Urinary bladder (tissue), 3 donors: ENCODE measurements at regions not wholly inside any gene's neighbourhood (a gene's known extent, or its start where the extent isn't known, plus 50 kb on each side); places are given as distances from the start of the nearest gene placed in this dataset.

Experiments used
- DNase-seq: peaks from one replicate; pipeline ENCODE4 v3.0.0-alpha.2; 2015; ENCODE audit errors: extremely low spot score
- H3K27ac ChIP-seq: one replicate; pipeline ENCODE4 v1.5.1; 2013; ENCODE audit warnings: low read depth, mild to moderate bottlenecking, moderate library complexity
- H3K36me3 ChIP-seq: one replicate; pipeline ENCODE4 v1.6.1; 2013; ENCODE audit warnings: mild to moderate bottlenecking, moderate library complexity; ENCODE audit not compliant: insufficient read depth
- H3K4me1 ChIP-seq: one replicate; pipeline ENCODE4 v1.6.1; 2013; ENCODE audit warnings: mild to moderate bottlenecking, moderate library complexity; ENCODE audit not compliant: insufficient read depth
- H3K4me3 ChIP-seq: one replicate; pipeline ENCODE4 v1.5.1; 2013; ENCODE audit warnings: low read depth, low read length
- WGBS: extraction: QIAGEN DNeasy Blood & Tissue Kit; methylation state at CpG from one replicate; pipeline ENCODE4 v1.1.7; 2013; 5-methylcytosine and 5-hydroxymethylcytosine counted together
- donor health status: healthy with polysubstance abuse.
- donor health status: healthy.

DNA sequence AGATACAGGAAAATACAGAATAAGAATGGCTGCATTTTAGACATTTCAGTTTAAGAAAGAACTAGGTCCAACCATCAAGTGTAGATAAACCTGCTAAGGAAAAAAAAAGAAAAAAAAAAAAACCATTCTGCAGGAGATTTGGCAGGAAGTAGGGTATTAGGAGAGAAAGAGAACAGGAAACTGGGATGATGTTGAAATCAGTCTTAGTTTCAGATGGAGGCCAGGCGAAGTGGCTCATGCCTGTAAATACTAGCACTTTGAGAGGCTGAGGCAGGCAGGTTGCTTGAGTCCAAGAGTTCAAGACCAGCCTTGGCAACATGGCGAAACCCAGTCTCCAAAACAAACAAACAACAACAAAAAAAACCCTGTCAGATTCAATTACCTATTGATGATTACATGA lies 120.2 kb downstream of the RAB11FIP2 start:
- no peaks in the 10 kb centered on the region for H3K4me1 ChIP-seq
- no peak for DNase-seq
- H3K36me3 ChIP-seq, result no peaks in the 10 kb centered on the region
- H3K4me3 ChIP-seq, result no peak overlapping the region
- no peak overlapping the region for H3K27ac ChIP-seq
- WGBS, result 74% methylated on average over 2 of the region's 2 CpGs

DNA sequence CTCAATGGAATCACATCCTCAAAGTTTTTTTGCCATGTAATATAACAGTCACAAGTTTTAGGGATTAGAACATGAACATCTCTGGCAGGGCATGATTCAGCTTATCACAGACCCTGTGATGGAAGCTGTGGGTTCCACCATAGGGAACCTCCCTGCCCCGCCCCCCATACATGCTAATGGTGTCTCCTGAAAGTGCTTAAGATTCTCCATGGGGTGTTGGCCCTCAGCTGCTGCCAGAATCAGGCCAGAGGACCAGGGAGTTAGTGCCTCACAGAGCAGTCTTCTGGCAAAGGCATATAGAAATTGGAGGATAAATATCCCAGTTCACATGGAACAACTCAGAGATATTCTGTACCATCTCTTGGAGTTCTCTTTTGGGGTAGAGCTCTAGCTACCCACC lies 119.4 kb downstream of the RAB11FIP2 start:
- DNase-seq, result no peak
- Histone ChIP-seq H3K4me3 (no peak overlapping the region), H3K27ac (no peak overlapping the region), H3K4me1 (no peaks in the 10 kb centered on the region), H3K36me3 (no peaks in the 10 kb centered on the region)
- WGBS, result 34% methylated on average over 1 of the region's 1 CpG

DNA sequence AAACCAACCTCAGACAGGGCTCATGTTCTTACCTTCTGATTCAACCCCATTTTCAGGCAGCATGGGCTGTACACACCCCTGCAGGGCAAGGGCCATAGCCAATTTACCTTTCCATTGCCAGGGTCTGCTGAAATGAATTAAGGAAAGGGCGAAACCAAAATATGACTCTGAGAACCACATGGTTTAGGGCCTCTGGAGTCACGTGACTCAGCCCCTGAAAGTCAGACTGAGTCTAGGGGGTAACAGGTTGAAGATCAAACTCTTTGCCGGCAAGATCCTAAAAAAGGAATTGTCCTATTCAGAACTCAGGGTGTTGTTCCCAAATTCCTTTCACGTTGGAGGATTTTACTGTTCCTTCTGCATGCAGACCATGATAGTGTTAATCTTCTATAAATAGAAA lies 118.9 kb downstream of the RAB11FIP2 start:
- Histone ChIP-seq H3K36me3 (no peaks in the 10 kb centered on the region), H3K4me3 (no peak overlapping the region), H3K4me1 (no peaks in the 10 kb centered on the region), H3K27ac (no peak overlapping the region)
- no peak for DNase-seq
- 80% methylated on average over 4 of the region's 4 CpGs for WGBS

DNA sequence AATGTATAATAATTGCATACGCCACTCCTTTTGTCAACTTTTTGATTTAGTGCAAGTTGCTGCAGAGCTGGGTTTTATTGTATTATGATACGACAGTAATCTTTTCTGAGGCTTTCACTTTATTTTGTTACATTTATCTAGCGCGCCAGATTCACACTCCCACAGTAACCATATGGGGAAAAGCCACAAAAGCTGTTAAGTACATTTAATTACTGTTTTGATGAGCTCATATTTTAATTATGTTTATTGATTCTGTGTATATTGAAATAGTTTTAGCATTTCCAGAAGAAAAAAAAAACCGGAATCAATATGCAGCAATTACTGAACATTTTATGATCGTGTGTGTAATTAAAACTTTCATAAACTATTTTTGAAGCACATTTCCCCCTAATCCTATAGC lies 118.5 kb downstream of the RAB11FIP2 start:
- DNase-seq, result no peak
- WGBS, result 73% methylated on average over 6 of the region's 6 CpGs
- Histone ChIP-seq H3K27ac (no peak overlapping the region), H3K4me1 (no peaks in the 10 kb centered on the region), H3K36me3 (no peaks in the 10 kb centered on the region), H3K4me3 (no peak overlapping the region)

DNA sequence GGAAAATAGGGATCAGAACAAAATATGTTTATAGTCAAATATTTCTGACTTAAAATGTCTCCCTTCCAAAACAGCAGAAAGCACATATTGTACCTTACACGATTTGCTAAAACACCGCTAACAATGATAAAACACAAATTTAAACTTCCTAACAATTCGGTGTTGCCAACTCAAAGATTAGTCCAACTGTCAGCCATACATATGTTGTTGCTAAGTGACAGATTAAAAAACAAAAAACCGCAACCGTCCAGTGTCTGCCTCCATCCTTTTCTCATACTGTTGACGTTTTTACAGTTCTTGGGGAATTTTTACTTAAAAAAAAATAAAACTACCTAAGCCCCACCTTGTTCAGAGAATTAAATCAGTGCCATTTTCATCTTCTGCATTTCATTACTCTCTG lies 118.0 kb downstream of the RAB11FIP2 start:
- Histone ChIP-seq H3K36me3 (no peaks in the 10 kb centered on the region), H3K4me1 (no peaks in the 10 kb centered on the region), H3K4me3 (no peak overlapping the region), H3K27ac (no peak overlapping the region)
- 46% methylated on average over 6 of the region's 6 CpGs for WGBS
- no peak for DNase-seq

DNA sequence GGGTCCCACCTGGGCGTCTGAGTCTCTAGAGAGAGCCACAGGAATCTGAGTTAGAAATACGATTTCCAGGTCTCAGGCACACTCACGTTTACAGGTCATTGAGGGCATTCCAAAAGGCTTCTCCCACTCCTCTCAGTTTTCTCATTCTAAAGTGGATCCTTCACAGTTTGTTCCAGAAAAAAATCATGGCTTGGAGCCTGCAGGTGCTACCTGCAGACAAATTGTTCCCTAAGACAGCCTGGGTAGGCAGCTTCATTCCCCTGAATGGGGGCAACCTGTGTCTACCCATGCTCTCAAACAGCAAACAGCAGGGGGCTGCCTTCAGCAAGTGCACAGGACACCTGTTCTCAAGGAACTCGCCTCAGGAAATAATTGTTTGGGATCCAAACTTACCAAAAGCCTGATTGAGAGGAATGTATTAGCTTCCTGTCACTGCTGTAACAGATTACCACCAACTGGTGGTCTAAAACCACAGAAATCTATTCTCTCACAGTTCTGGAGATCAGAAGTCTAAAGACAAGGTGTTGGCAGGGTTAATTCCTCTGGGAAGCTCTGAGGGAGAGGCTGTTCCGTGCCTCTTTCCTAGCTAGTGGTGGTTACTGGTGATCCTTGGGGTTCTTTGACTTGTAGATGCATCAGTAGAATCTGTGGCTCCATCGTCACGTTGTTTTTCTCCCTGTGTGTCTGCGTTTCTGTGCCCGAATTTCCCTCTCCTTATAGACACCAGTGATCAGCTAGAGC lies 117.2 kb downstream of the RAB11FIP2 start:
- no peaks in the 10 kb centered on the region for H3K36me3 ChIP-seq
- H3K4me1 ChIP-seq, result no peaks in the 10 kb centered on the region
- no peak overlapping the region for H3K27ac ChIP-seq
- 54% methylated on average over 9 of the region's 9 CpGs for WGBS
- DNase-seq, result no peak
- H3K4me3 ChIP-seq, result no peak overlapping the region

DNA sequence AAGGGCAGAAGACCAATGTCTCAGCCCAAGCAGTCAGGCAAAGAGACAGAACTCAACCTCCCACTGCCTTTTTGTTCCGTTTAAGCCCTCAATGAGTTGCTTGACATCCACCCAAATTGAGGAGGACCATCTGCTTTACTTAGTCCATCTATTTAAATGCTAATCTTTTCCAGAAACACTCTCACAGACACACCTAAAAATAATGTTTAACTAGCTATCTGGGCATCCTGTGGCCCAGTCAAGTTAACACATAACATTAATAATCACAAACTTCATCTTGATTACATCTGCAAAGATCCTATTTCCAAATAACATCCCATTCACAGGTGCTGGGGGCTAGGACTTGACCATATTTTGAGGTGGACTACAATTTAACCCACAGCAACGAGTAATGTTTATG lies 115.7 kb downstream of the RAB11FIP2 start:
- no peak for DNase-seq
- Histone ChIP-seq H3K4me3 (no peak overlapping the region), H3K27ac (no peak overlapping the region), H3K4me1 (no peaks in the 10 kb centered on the region), H3K36me3 (no peaks in the 10 kb centered on the region)
- WGBS, result 80% methylated on average over 2 of the region's 2 CpGs

DNA sequence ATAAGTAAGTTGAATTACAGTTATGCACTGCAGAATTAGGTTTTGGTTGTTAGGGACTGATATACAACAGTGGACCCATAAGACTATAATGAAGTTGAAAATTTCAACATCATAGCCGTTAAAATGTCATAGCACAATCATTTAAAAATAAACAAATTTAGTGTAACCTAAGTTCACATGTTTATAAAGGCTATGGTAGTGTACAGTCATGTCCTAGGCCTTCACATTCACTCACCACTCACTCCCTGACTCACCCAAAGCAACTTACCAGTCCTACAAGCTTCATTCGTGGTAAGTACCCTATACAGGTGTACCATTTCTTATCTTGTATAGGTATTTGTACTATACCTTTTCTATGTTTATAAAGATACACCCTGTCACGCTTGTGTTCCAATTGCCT lies 113.7 kb downstream of the RAB11FIP2 start:
- DNase-seq, result no peak
- 80% methylated on average over 3 of the region's 3 CpGs for WGBS

DNA sequence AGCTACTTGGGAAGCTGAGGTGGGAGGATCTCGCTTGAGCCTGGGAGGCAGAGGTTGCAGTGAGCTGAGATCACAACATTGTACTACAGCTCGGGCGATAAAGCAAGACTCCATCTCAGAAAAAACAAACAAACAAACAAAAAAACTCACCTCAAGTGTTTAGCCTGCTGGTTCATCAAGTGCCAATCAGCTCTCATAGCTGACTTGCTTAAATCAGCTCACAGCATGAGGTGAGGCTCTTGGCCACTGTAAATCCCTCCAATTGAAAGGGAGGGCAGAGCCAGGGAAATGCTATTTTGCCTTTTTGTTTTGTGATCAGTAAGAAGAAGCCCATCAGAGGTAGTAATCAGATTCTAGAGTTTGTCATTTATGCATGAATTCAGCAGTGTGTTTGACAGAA lies 112.3 kb downstream of the RAB11FIP2 start:
- Histone ChIP-seq H3K36me3 (no peaks in the 10 kb centered on the region), H3K4me1 (no peaks in the 10 kb centered on the region), H3K27ac (no peak overlapping the region), H3K4me3 (no peak overlapping the region)
- 88% methylated on average over 3 of the region's 3 CpGs for WGBS
- DNase-seq, result no peak

More for the DNA sequence above, 113.7 kb downstream of the RAB11FIP2 start:
- Histone ChIP-seq H3K4me1 (no peaks in the 10 kb centered on the region), H3K27ac (no peak overlapping the region), H3K4me3 (no peak overlapping the region), H3K36me3 (no peaks in the 10 kb centered on the region)

DNA sequence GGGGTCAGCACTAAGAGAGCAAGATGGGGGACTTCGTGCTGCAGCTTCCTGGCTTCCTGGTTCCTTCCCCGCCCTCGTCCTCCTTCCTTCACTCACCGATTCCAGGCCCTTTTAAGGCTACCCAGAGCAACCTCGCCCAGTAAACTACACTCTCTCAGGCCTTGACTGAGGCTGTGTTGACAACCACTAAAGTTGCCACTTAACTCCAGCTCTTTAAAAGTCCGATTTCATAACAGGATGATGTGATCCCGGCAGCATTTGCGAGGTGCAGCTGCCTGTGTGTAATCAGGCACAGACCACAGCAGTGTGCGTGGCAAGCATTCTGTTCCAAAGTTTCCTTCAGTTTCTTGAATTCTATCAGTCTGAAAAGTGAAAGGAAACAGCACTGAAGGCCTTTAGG lies 110.6 kb downstream of the RAB11FIP2 start:
- Histone ChIP-seq H3K27ac (no peak overlapping the region), H3K36me3 (no peaks in the 10 kb centered on the region), H3K4me1 (no peaks in the 10 kb centered on the region), H3K4me3 (no peak overlapping the region)
- 32% methylated on average over 9 of the region's 9 CpGs for WGBS
- DNase-seq, result peak; percentile 8

DNA sequence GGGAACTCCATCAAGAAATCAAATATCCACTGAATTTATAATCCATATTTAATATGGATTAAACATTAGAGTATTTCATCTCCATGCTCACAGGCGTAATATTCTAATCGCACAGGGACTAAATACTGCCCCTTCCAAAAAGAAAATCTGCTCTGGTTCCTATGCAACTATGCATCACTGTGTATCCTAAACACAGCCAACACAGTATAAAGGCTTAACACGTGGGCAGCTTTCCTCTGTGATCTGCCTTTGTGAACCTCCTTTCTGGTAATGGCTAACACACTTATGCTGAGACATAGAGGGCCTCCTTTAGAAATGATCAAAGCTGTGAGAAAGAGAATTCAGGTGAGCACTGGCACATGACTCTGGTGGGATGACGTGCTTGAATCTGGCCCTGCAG lies 110.2 kb downstream of the RAB11FIP2 start:
- 67% methylated on average over 4 of the region's 4 CpGs for WGBS
- Histone ChIP-seq H3K4me1 (no peaks in the 10 kb centered on the region), H3K36me3 (no peaks in the 10 kb centered on the region), H3K27ac (no peak overlapping the region), H3K4me3 (no peak overlapping the region)
- DNase-seq, result no peak

DNA sequence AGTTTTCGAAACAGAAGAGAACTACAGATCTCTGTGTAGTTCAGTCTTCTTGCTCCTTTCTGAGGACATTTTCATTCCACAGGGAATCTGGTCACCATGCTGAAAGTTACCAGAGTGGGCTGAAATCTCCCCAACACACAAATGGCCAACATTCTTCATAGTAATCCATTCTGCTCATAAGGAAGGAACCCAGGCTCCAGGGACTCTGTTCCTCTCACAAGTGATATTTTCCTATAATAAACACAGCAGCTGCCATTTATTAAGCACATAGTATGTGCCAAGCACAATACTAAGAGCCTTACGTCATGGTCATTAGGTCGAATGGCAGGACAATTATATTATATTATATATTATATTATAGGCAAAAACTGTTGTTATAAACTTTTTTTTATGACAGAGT lies 109.8 kb downstream of the RAB11FIP2 start:
- no peak for DNase-seq
- WGBS, result 89% methylated on average over 3 of the region's 3 CpGs
- H3K4me1 ChIP-seq, result no peaks in the 10 kb centered on the region
- no peak overlapping the region for H3K4me3 ChIP-seq
- no peak overlapping the region for H3K27ac ChIP-seq
- H3K36me3 ChIP-seq, result no peaks in the 10 kb centered on the region

DNA sequence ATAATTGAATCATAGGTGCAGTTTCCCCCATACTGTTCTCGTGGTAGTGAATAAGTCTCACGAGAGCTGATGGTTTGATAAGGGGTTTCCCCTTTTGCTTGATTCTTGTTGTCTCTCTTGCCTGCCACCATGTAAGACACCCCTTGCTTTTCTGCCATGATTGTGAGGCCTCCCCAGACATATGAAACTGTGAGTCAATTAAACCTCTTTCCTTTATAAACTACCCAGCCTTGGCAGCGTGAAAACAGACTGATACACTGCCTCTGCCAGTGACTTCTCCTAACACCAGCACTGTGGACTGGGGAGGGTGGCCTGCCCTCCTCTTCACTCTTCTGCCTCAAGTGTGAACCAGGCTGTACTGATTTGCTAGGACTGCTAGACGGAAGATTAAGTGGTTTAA lies 108.6 kb downstream of the RAB11FIP2 start:
- WGBS, result 87% methylated on average over 4 of the region's 4 CpGs
- H3K4me3 ChIP-seq, result no peak overlapping the region
- no peak for DNase-seq
- H3K27ac ChIP-seq, result no peak overlapping the region
- no peaks in the 10 kb centered on the region for H3K4me1 ChIP-seq
- H3K36me3 ChIP-seq, result no peaks in the 10 kb centered on the region

DNA sequence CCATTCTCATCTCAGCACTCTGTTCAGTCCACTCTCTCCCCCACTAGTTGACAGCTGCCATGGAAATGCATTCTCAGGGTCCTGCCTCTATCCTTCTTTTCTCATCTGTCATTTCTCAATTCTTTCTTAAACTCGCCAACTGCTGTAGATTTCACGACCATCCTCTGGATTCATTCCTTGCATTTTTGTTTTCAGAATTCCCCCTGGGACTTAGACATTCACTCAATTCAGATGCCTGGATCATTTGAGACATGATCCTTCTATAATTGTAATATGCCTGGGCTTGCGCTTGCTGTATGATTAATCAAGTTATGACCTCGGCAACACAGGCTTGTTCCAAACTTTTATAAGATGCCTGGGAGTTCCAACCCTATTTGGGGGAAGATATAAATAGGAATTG lies 104.5 kb downstream of the RAB11FIP2 start:
- no peak for DNase-seq
- no peaks in the 10 kb centered on the region for H3K4me1 ChIP-seq
- H3K27ac ChIP-seq, result no peak overlapping the region
- H3K36me3 ChIP-seq, result no peaks in the 10 kb centered on the region
- no peak overlapping the region for H3K4me3 ChIP-seq
- WGBS, result 50% methylated on average over 4 of the region's 4 CpGs
